K562 (cell line): ENCODE measurements at regions not wholly inside any gene's neighbourhood (a gene's known extent, or its start where the extent isn't known, plus 50 kb on each side); places are given as distances from the start of the nearest gene placed in this dataset.

Source experiments
- ATAC-seq: fragments of 200-7000 bp; cut with Tn5 transposase; 3 replicates; pipeline ENCODE4 v1.9.1; 2020; ENCODE audit warnings: moderate library complexity
- BruUV-seq: library from RNA; stranded (reverse); fragments of 400-500 nt; replicated peaks from 2 replicates; lab custom pipeline; 2021; lab: Mats Ljungman, UMichigan
- CTCF ChIA-PET: fragments of 300-600 bp; formaldehyde crosslinking; extraction: SDS; loops from one replicate; lab custom pipeline; 2021; ENCODE audit warnings: low intra/inter-chr PET ratio; lab: Yijun Ruan, JAX
- POLR2A ChIA-PET: fragments of 300-600, 350-650 bp; sonication (Branson Sonifier 250); formaldehyde crosslinking; extraction: SDS; loops from one replicate; lab custom pipeline; 2021; ENCODE audit warnings: antibody characterized with exemption, inconsistent platforms; lab: Yijun Ruan, JAX
- DNase-seq, 4 experiments: peaks; one replicate each; pipeline versions ENCODE4 v3.0.0 to v3.0.0-alpha.2; 2011 to 2018; ENCODE audit warnings: low spot score in 3 of 4, mixed read lengths in 3 of 4; ENCODE audit errors: extremely low read depth in 1 of 4
- FAIRE-seq: peaks from 2 replicates; lab custom pipeline; 2011; peaks lifted over from hg19 to GRCh38; lab: Jason Lieb, UNC
- H2AFZ ChIP-seq: 2 replicates; pipeline ENCODE4 v1.6.0; 2011; ENCODE audit warnings: low read depth, low read length, control low read depth, inconsistent platforms
- H3K27ac ChIP-seq: fragments of 200-600 bp; 3 replicates; pipeline ENCODE4 v1.8.0; 2011; ENCODE audit warnings: low read depth, mild to moderate bottlenecking, control low read depth, inconsistent platforms, low read length, moderate library complexity, mixed read lengths; ENCODE audit errors: extremely low read depth
- H3K27me3 ChIP-seq, 2 experiments: fragments of 300-600 bp in 1 of 2; 2 replicates in 1 of 2; 3 replicates in 1 of 2; pipeline versions ENCODE4 v1.6.0 to v1.8.0; 2011; ENCODE audit warnings: inconsistent platforms in 2 of 2, low read length in 2 of 2, mild to moderate bottlenecking in 1 of 2, mixed read lengths in 1 of 2, moderate library complexity in 1 of 2; ENCODE audit not compliant: control insufficient read depth in 2 of 2, insufficient read depth in 2 of 2
- H3K36me3 ChIP-seq: fragments of 300-600 bp; 3 replicates; pipeline ENCODE4 v1.8.0; 2011; ENCODE audit warnings: mild to moderate bottlenecking, low read length, inconsistent platforms; ENCODE audit not compliant: control insufficient read depth, insufficient read depth
- H3K4me1 ChIP-seq, 2 experiments: fragments of 200-600 bp in 1 of 2; replicated peaks in 1 of 2; 2 replicates in 1 of 2; 3 replicates in 1 of 2; pipeline versions ENCODE4 v1.5.1 to v1.8.0; 2011; ENCODE audit warnings: inconsistent platforms in 2 of 2, low read length in 2 of 2, mild to moderate bottlenecking in 1 of 2, mixed read lengths in 1 of 2, moderate library complexity in 1 of 2; ENCODE audit not compliant: control insufficient read depth in 2 of 2, insufficient read depth in 2 of 2
- H3K4me2 ChIP-seq: 2 replicates; pipeline ENCODE4 v1.6.1; 2011; ENCODE audit warnings: low read length, control low read depth, inconsistent platforms, mixed read lengths; ENCODE audit not compliant: insufficient read depth
- H3K4me3 ChIP-seq: fragments of 200-600 bp; sonication (generic), shearing (Covaris generic); 2 replicates; pipeline ENCODE4 v1.5.1; 2016; ENCODE audit warnings: control low read depth, inconsistent platforms
- H3K79me2 ChIP-seq: fragments of 200-600 bp; 3 replicates; pipeline ENCODE4 v1.8.0; 2011; ENCODE audit warnings: low read length, inconsistent platforms; ENCODE audit not compliant: control insufficient read depth, insufficient read depth
- H3K9ac ChIP-seq, 2 experiments: 2 replicates each; pipeline versions ENCODE4 v1.6.0 to v1.6.1; 2011; ENCODE audit warnings: low read depth in 2 of 2, low read length in 2 of 2, control low read depth in 1 of 2, inconsistent platforms in 1 of 2, mild to moderate bottlenecking in 1 of 2, mixed read lengths in 1 of 2; ENCODE audit not compliant: insufficient read depth in 1 of 2
- H3K9me1 ChIP-seq: one replicate; pipeline ENCODE4 v1.6.0; 2011; ENCODE audit warnings: inconsistent platforms, mild to moderate bottlenecking, low read length, moderate library complexity; ENCODE audit not compliant: control insufficient read depth, insufficient read depth
- H3K9me3 ChIP-seq: replicated peaks from 2 replicates; pipeline ENCODE4 v1.5.1; 2011; ENCODE audit warnings: low read depth, low read length, inconsistent platforms; ENCODE audit not compliant: control insufficient read depth, insufficient read depth
- H4K20me1 ChIP-seq: replicated peaks from 2 replicates; pipeline ENCODE4 v1.6.1; 2011; ENCODE audit warnings: low read length, inconsistent platforms, mixed read lengths; ENCODE audit not compliant: control insufficient read depth, insufficient read depth
- EZH2 ChIP-seq: IDR thresholded peaks from 2 replicates; pipeline ENCODE4 v1.6.1; 2012; ENCODE audit warnings: low read depth, mild to moderate bottlenecking, inconsistent platforms, low read length, borderline replicate concordance
- PCBP2 ChIP-seq: fragments of 200-400 bp; formaldehyde crosslinking; IDR thresholded peaks from 2 replicates; pipeline ENCODE4 v1.6.1; 2018; ENCODE audit warnings: low read length, low read depth, mild to moderate bottlenecking, moderate library complexity; ENCODE audit not compliant: poor library complexity, severe bottlenecking
- PHTF2 ChIP-seq: fragments of 250-450 bp; sonication (Bioruptor Pico); IDR thresholded peaks from 2 replicates; pipeline ENCODE4 v1.5.0; 2021; ENCODE audit warnings: mild to moderate bottlenecking
- ZBTB34 ChIP-seq: fragments of 250-450 bp; sonication (Bioruptor Pico); IDR thresholded peaks from 2 replicates; pipeline ENCODE4 v1.8.0; 2021; ENCODE audit warnings: mild to moderate bottlenecking, moderate library complexity
- WGBS: fragments of 100-300 bp; shearing (Covaris generic); methylation state at CpG from one replicate; pipeline ENCODE4 v1.1.6; 2016; ENCODE audit warnings: low coverage, mixed read lengths; ENCODE audit not compliant: insufficient coverage; ENCODE audit errors: missing lambda C conversion rate; 5-methylcytosine and 5-hydroxymethylcytosine counted together
- in situ Hi-C: fragments of 300-500 bp; cut with MboI; formaldehyde crosslinking; loops from 4 replicates; pipeline ENCODE4 v1.15.0; 2018; ENCODE audit warnings: inconsistent platforms, mixed read lengths
- intact Hi-C: fragments of 100-400 bp; cut with micrococcal nuclease; formaldehyde crosslinking; loops from 2 replicates; pipeline ENCODE4 v1.14.2; 2022
- TF ChIP-seq, protein P1 (sequence below): sonication (generic); formaldehyde crosslinking; IDR thresholded peaks from 2 replicates; pipeline ENCODE4 v1.8.0; 2022; ENCODE audit warnings: mild to moderate bottlenecking, low read depth, missing genetic modification reagents

GRCh38 chr2:31728406-31729064 lies 147.8 kb upstream of the SRD5A2 start:
- DNase-seq (no peak), FAIRE-seq (no peak), ATAC-seq (no peak)
- H3K4me3 ChIP-seq, result no peak overlapping the region
- TF ChIP-seq EZH2 (no peak), PCBP2 (no peak), ZBTB34 (no peak)
- intact Hi-C loops, result loop anchor here (5.0 to 10.0 kb wide), 2 partner anchors 41 to 314 kb away; partner anchors contain the start of gene XDH
- no peaks in the 10 kb centered on the region for H3K79me2 ChIP-seq
- H3K36me3 ChIP-seq, result no peaks in the 10 kb centered on the region
- in situ Hi-C loops, result no loop called here
- H3K4me2 ChIP-seq, result no peak overlapping the region
- H3K27ac ChIP-seq, result no peak overlapping the region
- no peak overlapping the region for H2AFZ ChIP-seq
- H3K9me1 ChIP-seq, result no peaks in the 10 kb centered on the region
- H3K4me1 ChIP-seq, result no peaks in the 10 kb centered on the region
- 4% methylated on average over 2 of the region's 2 CpGs for WGBS
- POLR2A ChIA-PET, result no interaction called here
- CTCF ChIA-PET, result no interaction called here
- BruUV-seq, result no TSS peak
- no peaks in the 10 kb centered on the region for H4K20me1 ChIP-seq
- no peak overlapping the region for H3K9ac ChIP-seq
- H3K27me3 ChIP-seq, result no peaks in the 10 kb centered on the region
- H3K9me3 ChIP-seq, result no peaks in the 10 kb centered on the region

GRCh38 chr2:31726457-31726856 lies 145.7 kb upstream of the SRD5A2 start:
- Histone ChIP-seq H3K9me1 (no peaks in the 10 kb centered on the region), H3K9ac (no peak overlapping the region), H3K9me3 (no peaks in the 10 kb centered on the region), H3K4me1 (no peaks in the 10 kb centered on the region), H3K4me3 (no peak overlapping the region), H3K4me2 (no peak overlapping the region), H3K79me2 (no peaks in the 10 kb centered on the region), H4K20me1 (no peaks in the 10 kb centered on the region), H3K27ac (no peak overlapping the region), H3K27me3 (no peaks in the 10 kb centered on the region), H3K36me3 (no peaks in the 10 kb centered on the region), H2AFZ (no peak overlapping the region)
- no peak for FAIRE-seq
- CTCF ChIA-PET, result no interaction called here
- no TSS peak for BruUV-seq
- ATAC-seq, result no peak
- WGBS, result 0% methylated on average over 2 of the region's 2 CpGs
- TF ChIP-seq PHTF2 (CRISPR knock-in tag), result no peak
- TF ChIP-seq, protein P1, sequence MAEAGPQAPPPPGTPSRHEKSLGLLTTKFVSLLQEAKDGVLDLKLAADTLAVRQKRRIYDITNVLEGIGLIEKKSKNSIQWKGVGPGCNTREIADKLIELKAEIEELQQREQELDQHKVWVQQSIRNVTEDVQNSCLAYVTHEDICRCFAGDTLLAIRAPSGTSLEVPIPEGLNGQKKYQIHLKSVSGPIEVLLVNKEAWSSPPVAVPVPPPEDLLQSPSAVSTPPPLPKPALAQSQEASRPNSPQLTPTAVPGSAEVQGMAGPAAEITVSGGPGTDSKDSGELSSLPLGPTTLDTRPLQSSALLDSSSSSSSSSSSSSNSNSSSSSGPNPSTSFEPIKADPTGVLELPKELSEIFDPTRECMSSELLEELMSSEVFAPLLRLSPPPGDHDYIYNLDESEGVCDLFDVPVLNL (CRISPR knock-in tag), result no peak
- intact Hi-C loops, result loop anchor here (5.0 to 10.0 kb wide), 2 partner anchors 39 to 312 kb away; partner anchors contain the start of gene XDH
- in situ Hi-C loops, result no loop called here
- POLR2A ChIA-PET, result no interaction called here
- DNase-seq, result no peak
